ENCODE measurements at regions not wholly inside any gene's neighbourhood (a gene's known extent, or its start where the extent isn't known, plus 50 kb on each side); places are given as distances from the start of the nearest gene placed in this dataset.

GRCh38 chr4:138741766-138742377 lies 273.7 kb upstream of the NOCT start:
- no peak for ATAC-seq
- TF ChIP-seq CREB5 (CRISPR knock-in tag; IDR thresholded peaks at IDR 0.05; ENCODE audit: low read depth): no peak
- TF ChIP-seq ZFP3 (CRISPR knock-in tag; IDR thresholded peaks at IDR 0.05): no peak
- TF ChIP-seq ARNTL (CRISPR knock-in tag; IDR thresholded peaks at IDR 0.05; ENCODE audit: borderline replicate concordance, low read depth): no peak
- no peak for TF ChIP-seq CSRNP3 (CRISPR knock-in tag; IDR thresholded peaks at IDR 0.05)
- no peak for TF ChIP-seq SNAI2 (CRISPR knock-in tag; IDR thresholded peaks at IDR 0.05)
- TF ChIP-seq TOX (CRISPR knock-in tag; IDR thresholded peaks at IDR 0.05; ENCODE audit: borderline replicate concordance): no peak
- no peak for TF ChIP-seq GLIS3 (CRISPR knock-in tag; IDR thresholded peaks at IDR 0.05)
- TF ChIP-seq RARB (CRISPR knock-in tag; IDR thresholded peaks at IDR 0.05): no peak

- TF ChIP-seq SNAI2 (CRISPR knock-in tag; IDR thresholded peaks at IDR 0.05) (no peak), TOX (CRISPR knock-in tag; IDR thresholded peaks at IDR 0.05; ENCODE audit: borderline replicate concordance) (no peak), PATZ1 (CRISPR knock-in tag; IDR thresholded peaks at IDR 0.05; ENCODE audit: borderline replicate concordance) (no peak), TSHZ2 (CRISPR knock-in tag; IDR thresholded peaks at IDR 0.05) (no peak), CREB5 (CRISPR knock-in tag; IDR thresholded peaks at IDR 0.05; ENCODE audit: low read depth) (no peak), ZNF8 (CRISPR knock-in tag; IDR thresholded peaks at IDR 0.05) (no peak), TCF4 (CRISPR knock-in tag; IDR thresholded peaks at IDR 0.05; ENCODE audit: borderline replicate concordance) (no peak), CSDC2 (CRISPR knock-in tag; IDR thresholded peaks at IDR 0.05) (no peak), POU6F1 (CRISPR knock-in tag; IDR thresholded peaks at IDR 0.05; ENCODE audit: borderline replicate concordance, low read depth) (no peak), PPARA (CRISPR knock-in tag; IDR thresholded peaks at IDR 0.05; ENCODE audit: borderline replicate concordance) (no peak), ISL1 (CRISPR knock-in tag; IDR thresholded peaks at IDR 0.05) (no peak), ZFP30 (CRISPR knock-in tag; IDR thresholded peaks at IDR 0.05) (no peak), ZNF70 (CRISPR knock-in tag; IDR thresholded peaks at IDR 0.05) (no peak), GLIS3 (CRISPR knock-in tag; IDR thresholded peaks at IDR 0.05) (no peak)
- ATAC-seq: no peak
Measured at GRCh38 chr4:138740816-138741745, 274.5 kb upstream of the NOCT start.

Data from SK-N-SH treated with all-trans-retinoic acid at 6 μM for 48 hours (cell line).